ENCODE measurements at regions not wholly inside any gene's neighbourhood (a gene's known extent, or its start where the extent isn't known, plus 50 kb on each side); places are given as distances from the start of the nearest gene placed in this dataset.
A peak's percentile ranks its signal among the peaks of the same experiment; 100 is the strongest.

DNA sequence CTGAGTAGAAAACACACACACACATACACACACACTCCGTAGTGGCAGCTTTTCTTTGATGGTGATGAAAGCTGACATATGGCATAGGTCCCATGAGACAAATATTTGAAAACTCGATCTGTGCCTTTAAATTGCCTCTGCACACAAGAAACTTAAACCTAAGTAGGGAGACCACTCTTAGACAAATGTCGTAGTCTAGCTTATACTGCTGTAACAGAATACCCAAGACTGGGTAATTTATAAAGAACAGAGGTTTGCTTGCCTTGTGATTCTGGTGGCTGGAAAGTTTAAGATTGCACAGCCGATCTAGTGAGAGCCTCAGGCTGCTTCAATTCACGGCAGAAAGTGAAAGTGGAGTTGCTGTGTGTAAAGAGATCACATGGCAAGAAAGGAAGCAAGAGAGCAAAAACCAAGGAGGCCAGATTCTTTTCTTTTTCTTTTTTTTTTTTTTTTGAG is 489.4 kb upstream of the SORCS1 start:
- Histone ChIP-seq H3K36me3 (ENCODE audit: control insufficient read depth in 4 of 4, insufficient read depth in 3 of 4, low read depth in 1 of 4, low read length in 3 of 4) (no peaks in the 10 kb centered on the region), H3K4me3 (ENCODE audit: low read depth in 1 of 3, low read length in 3 of 3) (peak overlapping the region; percentile 49 to 75 (median 59)), H3K9ac (ENCODE audit: low read depth in 1 of 2, low read length in 2 of 2) (peak overlapping the region in 1 of 2 donors; percentile 75), H3K9me3 (ENCODE audit: control insufficient read depth in 4 of 4, low read length in 3 of 4) (no peaks in the 10 kb centered on the region), H3K4me1 (ENCODE audit: control insufficient read depth in 4 of 4, insufficient read depth in 4 of 4, low read length in 3 of 4) (peaks cover 0 to 3% (median 0%) of the 10 kb centered on the region in 4 donors), H3K27me3 (ENCODE audit: control insufficient read depth in 4 of 4, insufficient read depth in 4 of 4, low read length in 3 of 4) (no peaks in the 10 kb centered on the region), H3K27ac (ENCODE audit: low read depth in 1 of 2, low read length in 2 of 2) (no peak overlapping the region)
- 12% methylated on average over 5 of the region's 5 CpGs for WGBS
- DNase-seq (ENCODE audit: low spot score) = no peak
- TF ChIP-seq, protein P1, sequence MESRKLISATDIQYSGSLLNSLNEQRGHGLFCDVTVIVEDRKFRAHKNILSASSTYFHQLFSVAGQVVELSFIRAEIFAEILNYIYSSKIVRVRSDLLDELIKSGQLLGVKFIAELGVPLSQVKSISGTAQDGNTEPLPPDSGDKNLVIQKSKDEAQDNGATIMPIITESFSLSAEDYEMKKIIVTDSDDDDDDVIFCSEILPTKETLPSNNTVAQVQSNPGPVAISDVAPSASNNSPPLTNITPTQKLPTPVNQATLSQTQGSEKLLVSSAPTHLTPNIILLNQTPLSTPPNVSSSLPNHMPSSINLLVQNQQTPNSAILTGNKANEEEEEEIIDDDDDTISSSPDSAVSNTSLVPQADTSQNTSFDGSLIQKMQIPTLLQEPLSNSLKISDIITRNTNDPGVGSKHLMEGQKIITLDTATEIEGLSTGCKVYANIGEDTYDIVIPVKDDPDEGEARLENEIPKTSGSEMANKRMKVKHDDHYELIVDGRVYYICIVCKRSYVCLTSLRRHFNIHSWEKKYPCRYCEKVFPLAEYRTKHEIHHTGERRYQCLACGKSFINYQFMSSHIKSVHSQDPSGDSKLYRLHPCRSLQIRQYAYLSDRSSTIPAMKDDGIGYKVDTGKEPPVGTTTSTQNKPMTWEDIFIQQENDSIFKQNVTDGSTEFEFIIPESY (IDR thresholded peaks at IDR 0.05) = no peak
- TF ChIP-seq TAF1 (conservative IDR thresholded peaks at IDR 0.05) (no peak), HNF4A (conservative IDR thresholded peaks at IDR 0.05) (peak in 1 of 2 donors; percentile 7)

DNA sequence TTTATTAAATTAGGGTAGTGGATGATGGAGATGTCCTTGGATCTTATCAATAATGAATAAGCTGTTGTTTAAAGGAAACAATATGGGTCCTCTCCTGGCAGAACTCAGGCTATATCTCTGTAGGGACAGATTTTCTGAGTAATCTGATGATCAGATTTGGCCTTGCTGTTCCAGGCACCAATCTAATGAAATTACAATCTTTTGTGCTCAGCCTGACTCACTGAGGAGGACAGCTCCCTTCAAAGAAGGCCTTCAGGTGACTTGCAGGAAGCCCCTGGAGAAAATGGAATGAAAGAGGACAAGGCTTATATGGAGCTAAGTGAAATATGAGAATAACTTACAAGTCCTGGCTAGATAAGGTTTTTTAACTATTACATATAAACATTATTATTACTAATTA is 486.4 kb upstream of the SORCS1 start:
- no peak overlapping the region for H3K9ac ChIP-seq (ENCODE audit: low read depth in 1 of 2, low read length in 2 of 2)
- H3K36me3 ChIP-seq (ENCODE audit: control insufficient read depth in 4 of 4, insufficient read depth in 3 of 4, low read depth in 1 of 4, low read length in 3 of 4) = no peaks in the 10 kb centered on the region
- no peak for DNase-seq (ENCODE audit: low spot score)
- H3K4me3 ChIP-seq (ENCODE audit: low read depth in 1 of 3, low read length in 3 of 3) = no peak overlapping the region
- H3K27ac ChIP-seq (ENCODE audit: low read depth in 1 of 2, low read length in 2 of 2) = no peak overlapping the region
- peaks cover 0 to 3% (median 0%) of the 10 kb centered on the region in 4 donors for H3K4me1 ChIP-seq (ENCODE audit: control insufficient read depth in 4 of 4, insufficient read depth in 4 of 4, low read length in 3 of 4)
- no peaks in the 10 kb centered on the region for H3K9me3 ChIP-seq (ENCODE audit: control insufficient read depth in 4 of 4, low read length in 3 of 4)
- TF ChIP-seq NR2F2 (IDR thresholded peaks at IDR 0.05) (no peak), JUND (IDR thresholded peaks at IDR 0.05) (no peak), EGR1 (IDR thresholded peaks at IDR 0.05; ENCODE audit: low read depth in 2 of 2) (no peak), FOXA1 (IDR thresholded peaks at IDR 0.05) (no peak), FOXA2 (IDR thresholded peaks at IDR 0.05) (no peak), RAD21 (IDR thresholded peaks at IDR 0.05) (no peak), SP1 (IDR thresholded peaks at IDR 0.05) (no peak)
- TF ChIP-seq, protein P2, sequence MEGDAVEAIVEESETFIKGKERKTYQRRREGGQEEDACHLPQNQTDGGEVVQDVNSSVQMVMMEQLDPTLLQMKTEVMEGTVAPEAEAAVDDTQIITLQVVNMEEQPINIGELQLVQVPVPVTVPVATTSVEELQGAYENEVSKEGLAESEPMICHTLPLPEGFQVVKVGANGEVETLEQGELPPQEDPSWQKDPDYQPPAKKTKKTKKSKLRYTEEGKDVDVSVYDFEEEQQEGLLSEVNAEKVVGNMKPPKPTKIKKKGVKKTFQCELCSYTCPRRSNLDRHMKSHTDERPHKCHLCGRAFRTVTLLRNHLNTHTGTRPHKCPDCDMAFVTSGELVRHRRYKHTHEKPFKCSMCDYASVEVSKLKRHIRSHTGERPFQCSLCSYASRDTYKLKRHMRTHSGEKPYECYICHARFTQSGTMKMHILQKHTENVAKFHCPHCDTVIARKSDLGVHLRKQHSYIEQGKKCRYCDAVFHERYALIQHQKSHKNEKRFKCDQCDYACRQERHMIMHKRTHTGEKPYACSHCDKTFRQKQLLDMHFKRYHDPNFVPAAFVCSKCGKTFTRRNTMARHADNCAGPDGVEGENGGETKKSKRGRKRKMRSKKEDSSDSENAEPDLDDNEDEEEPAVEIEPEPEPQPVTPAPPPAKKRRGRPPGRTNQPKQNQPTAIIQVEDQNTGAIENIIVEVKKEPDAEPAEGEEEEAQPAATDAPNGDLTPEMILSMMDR (IDR thresholded peaks at IDR 0.05; ENCODE audit: low read depth, low read length, missing input control) = no peak
- TF ChIP-seq, protein P3, sequence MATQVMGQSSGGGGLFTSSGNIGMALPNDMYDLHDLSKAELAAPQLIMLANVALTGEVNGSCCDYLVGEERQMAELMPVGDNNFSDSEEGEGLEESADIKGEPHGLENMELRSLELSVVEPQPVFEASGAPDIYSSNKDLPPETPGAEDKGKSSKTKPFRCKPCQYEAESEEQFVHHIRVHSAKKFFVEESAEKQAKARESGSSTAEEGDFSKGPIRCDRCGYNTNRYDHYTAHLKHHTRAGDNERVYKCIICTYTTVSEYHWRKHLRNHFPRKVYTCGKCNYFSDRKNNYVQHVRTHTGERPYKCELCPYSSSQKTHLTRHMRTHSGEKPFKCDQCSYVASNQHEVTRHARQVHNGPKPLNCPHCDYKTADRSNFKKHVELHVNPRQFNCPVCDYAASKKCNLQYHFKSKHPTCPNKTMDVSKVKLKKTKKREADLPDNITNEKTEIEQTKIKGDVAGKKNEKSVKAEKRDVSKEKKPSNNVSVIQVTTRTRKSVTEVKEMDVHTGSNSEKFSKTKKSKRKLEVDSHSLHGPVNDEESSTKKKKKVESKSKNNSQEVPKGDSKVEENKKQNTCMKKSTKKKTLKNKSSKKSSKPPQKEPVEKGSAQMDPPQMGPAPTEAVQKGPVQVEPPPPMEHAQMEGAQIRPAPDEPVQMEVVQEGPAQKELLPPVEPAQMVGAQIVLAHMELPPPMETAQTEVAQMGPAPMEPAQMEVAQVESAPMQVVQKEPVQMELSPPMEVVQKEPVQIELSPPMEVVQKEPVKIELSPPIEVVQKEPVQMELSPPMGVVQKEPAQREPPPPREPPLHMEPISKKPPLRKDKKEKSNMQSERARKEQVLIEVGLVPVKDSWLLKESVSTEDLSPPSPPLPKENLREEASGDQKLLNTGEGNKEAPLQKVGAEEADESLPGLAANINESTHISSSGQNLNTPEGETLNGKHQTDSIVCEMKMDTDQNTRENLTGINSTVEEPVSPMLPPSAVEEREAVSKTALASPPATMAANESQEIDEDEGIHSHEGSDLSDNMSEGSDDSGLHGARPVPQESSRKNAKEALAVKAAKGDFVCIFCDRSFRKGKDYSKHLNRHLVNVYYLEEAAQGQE (IDR thresholded peaks at IDR 0.05) = no peak
- H3K27me3 ChIP-seq (ENCODE audit: control insufficient read depth in 4 of 4, insufficient read depth in 4 of 4, low read length in 3 of 4) = peaks cover 0 to 5% (median 0%) of the 10 kb centered on the region in 4 donors

Data from liver (tissue), 8 donors.